Prostate gland (tissue), 2 donors: ENCODE measurements at regions not wholly inside any gene's neighbourhood (a gene's known extent, or its start where the extent isn't known, plus 50 kb on each side); places are given as distances from the start of the nearest gene placed in this dataset.

Experiments used
- POLR2A ChIP-seq: fragments of 450-650 bp; IDR thresholded peaks from one replicate; pipeline ENCODE4 v1.6.1; 2016; ENCODE audit warnings: antibody characterized with exemption, mild to moderate bottlenecking
- POLR2AphosphoS5 ChIP-seq: sonication (generic); formaldehyde crosslinking; IDR thresholded peaks from one replicate; pipeline ENCODE4 v1.6.1; 2017; ENCODE audit warnings: antibody characterized with exemption
- TF ChIP-seq, protein P1 (sequence below), 4 experiments: fragments of 200-600 bp in 2 of 4; fragments of 450-650 bp in 2 of 4; sonication (generic) in 2 of 4; IDR thresholded peaks; 1 replicate in 3 of 4; 2 replicates in 1 of 4; pipeline ENCODE4 v1.5.1; 2016 to 2019; ENCODE audit warnings: antibody characterized with exemption in 4 of 4, mild to moderate bottlenecking in 2 of 4, moderate library complexity in 2 of 4

DNA sequence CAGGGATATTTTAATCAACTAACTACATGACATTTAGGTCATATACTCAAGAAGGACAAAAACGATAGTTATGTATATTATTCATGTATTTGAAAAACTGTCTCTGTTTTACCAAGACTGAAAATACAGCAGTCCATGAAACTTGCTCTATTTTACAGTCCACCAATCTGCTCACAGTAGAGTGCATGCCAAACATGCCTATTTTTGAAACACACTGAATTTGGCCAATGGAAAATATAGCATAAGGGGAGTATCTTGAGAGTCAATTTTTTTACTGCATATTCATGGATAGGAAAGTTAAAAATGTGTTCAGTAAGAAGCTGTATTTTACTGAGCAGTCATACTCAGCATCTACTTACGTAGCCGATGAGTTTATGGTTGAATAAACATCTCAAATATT is 621.2 kb upstream of the CHORDC1 start:
- TF ChIP-seq, protein P1, sequence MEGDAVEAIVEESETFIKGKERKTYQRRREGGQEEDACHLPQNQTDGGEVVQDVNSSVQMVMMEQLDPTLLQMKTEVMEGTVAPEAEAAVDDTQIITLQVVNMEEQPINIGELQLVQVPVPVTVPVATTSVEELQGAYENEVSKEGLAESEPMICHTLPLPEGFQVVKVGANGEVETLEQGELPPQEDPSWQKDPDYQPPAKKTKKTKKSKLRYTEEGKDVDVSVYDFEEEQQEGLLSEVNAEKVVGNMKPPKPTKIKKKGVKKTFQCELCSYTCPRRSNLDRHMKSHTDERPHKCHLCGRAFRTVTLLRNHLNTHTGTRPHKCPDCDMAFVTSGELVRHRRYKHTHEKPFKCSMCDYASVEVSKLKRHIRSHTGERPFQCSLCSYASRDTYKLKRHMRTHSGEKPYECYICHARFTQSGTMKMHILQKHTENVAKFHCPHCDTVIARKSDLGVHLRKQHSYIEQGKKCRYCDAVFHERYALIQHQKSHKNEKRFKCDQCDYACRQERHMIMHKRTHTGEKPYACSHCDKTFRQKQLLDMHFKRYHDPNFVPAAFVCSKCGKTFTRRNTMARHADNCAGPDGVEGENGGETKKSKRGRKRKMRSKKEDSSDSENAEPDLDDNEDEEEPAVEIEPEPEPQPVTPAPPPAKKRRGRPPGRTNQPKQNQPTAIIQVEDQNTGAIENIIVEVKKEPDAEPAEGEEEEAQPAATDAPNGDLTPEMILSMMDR (IDR thresholded peaks at IDR 0.05) = no peak
- no peak for TF ChIP-seq POLR2A
- TF ChIP-seq POLR2AphosphoS5 = no peak
